Duodenal mucosa (tissue), 2 donors: ENCODE measurements at regions not wholly inside any gene's neighbourhood (a gene's known extent, or its start where the extent isn't known, plus 50 kb on each side); places are given as distances from the start of the nearest gene placed in this dataset.

ENCODE experiments used
- H3K27ac ChIP-seq: one replicate; pipeline ENCODE4 v1.7.0; 2013; ENCODE audit warnings: low read depth, low read length
- H3K27me3 ChIP-seq, 2 donors: one replicate each; pipeline ENCODE4 v1.7.0; 2013; ENCODE audit warnings: low read length in 2 of 2, control low read depth in 1 of 2; ENCODE audit not compliant: insufficient read depth in 2 of 2, control insufficient read depth in 1 of 2
- H3K36me3 ChIP-seq, 2 donors: one replicate each; pipeline ENCODE4 v1.7.0; 2013; ENCODE audit warnings: low read length in 2 of 2, control low read depth in 1 of 2; ENCODE audit not compliant: insufficient read depth in 2 of 2, control insufficient read depth in 1 of 2
- H3K4me1 ChIP-seq, 2 donors: one replicate each; pipeline ENCODE4 v1.7.0; 2013; ENCODE audit warnings: low read length in 2 of 2, control low read depth in 1 of 2; ENCODE audit not compliant: insufficient read depth in 2 of 2, control insufficient read depth in 1 of 2
- H3K4me3 ChIP-seq, 2 donors: one replicate each; pipeline ENCODE4 v1.7.0; 2013; ENCODE audit warnings: low read length in 2 of 2, low read depth in 1 of 2
- H3K9ac ChIP-seq, 2 donors: one replicate each; pipeline ENCODE4 v1.7.0; 2013; ENCODE audit warnings: low read length in 2 of 2, low read depth in 1 of 2
- H3K9me3 ChIP-seq, 2 donors: one replicate each; pipeline ENCODE4 v1.7.0; 2013; ENCODE audit warnings: low read length in 2 of 2, control low read depth in 1 of 2; ENCODE audit not compliant: control insufficient read depth in 1 of 2

DNA sequence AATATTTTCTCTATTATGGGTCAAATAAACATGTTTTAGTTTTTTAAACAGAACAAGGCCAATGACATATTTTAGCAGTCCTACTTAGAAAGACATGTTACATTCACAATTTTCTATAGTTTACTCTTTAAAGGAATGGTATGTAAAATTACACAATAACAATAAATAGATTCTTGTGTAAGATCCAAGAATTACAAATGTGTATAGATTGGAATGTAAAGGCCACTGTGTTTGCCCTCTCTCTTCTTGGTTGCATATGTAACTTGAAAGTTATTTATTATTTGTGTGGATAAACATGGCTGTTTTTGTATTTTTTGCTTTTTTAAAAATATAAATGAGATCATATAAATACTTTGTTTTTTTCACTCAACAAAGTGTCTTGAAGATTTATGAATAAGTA lies 979.3 kb upstream of the CELF2 start:
- no peaks in the 10 kb centered on the region for H3K9me3 ChIP-seq
- H3K4me3 ChIP-seq: no peak overlapping the region
- no peak overlapping the region for H3K9ac ChIP-seq
- no peaks in the 10 kb centered on the region for H3K36me3 ChIP-seq
- no peaks in the 10 kb centered on the region for H3K27me3 ChIP-seq
- H3K27ac ChIP-seq: no peak overlapping the region
- H3K4me1 ChIP-seq: no peaks in the 10 kb centered on the region

DNA sequence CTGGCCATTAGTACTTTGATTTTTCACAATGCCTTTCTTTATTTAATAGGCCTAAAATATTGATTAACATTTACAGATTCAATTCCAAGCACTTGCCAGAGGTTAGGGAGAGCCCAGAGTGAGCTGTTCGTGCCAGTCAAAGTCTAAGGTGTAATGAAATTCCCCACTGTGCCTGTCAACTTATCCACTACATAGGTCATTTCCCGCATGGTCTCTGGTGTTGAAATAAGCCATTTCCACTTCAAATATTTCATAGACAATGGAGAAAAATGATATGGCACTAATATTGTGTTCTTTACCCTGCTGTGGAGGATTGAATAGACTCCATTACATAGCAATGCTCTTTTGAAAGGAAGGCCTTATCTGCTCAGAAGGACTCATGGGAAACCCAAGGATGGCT lies 978.1 kb upstream of the CELF2 start:
- Histone ChIP-seq H3K9me3 (no peaks in the 10 kb centered on the region), H3K27ac (no peak overlapping the region), H3K4me1 (no peaks in the 10 kb centered on the region), H3K4me3 (no peak overlapping the region), H3K9ac (no peak overlapping the region), H3K27me3 (no peaks in the 10 kb centered on the region), H3K36me3 (no peaks in the 10 kb centered on the region)

DNA sequence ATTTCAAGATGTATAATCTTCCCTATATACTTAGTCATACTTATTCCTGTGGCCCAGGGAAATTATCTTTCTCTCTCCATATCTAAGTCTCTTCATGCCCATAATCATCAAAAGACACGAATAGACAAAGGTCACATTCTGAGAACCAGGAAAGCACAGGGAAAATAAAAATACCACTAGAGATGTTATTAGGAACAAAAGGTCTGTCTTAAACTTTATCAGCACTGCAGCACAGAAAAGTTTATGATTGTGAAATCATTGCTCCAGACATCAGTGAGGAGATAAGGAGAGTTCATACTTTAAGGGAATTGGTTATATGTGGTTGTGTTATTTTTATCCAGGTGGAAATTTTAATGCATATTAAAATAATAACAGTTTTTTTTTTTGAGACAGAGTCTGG lies 974.6 kb upstream of the CELF2 start:
- Histone ChIP-seq H3K27me3 (no peaks in the 10 kb centered on the region), H3K4me3 (no peak overlapping the region), H3K9ac (no peak overlapping the region), H3K27ac (no peak overlapping the region), H3K36me3 (no peaks in the 10 kb centered on the region), H3K4me1 (no peaks in the 10 kb centered on the region), H3K9me3 (no peaks in the 10 kb centered on the region)

- Histone ChIP-seq H3K36me3 (no peaks in the 10 kb centered on the region), H3K4me3 (no peak overlapping the region), H3K27ac (no peak overlapping the region), H3K27me3 (no peaks in the 10 kb centered on the region), H3K9ac (no peak overlapping the region), H3K4me1 (no peaks in the 10 kb centered on the region), H3K9me3 (no peaks in the 10 kb centered on the region)
Measured at GRCh38 chr10:10044922-10045764, 972.5 kb upstream of the CELF2 start.

DNA sequence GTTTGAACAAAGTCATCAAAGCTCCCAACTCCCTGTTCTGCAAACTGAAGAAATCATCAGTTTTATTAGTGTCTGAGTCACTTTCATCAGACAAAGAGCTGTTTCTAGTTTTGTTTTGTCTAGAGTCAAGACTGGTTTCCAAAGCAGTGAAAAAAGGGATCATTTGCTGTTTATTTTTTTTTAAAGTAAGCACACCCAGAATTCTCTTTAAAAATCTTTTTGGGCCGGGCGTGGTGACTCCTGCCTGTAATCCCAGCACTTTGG lies 972.0 kb upstream of the CELF2 start:
- no peaks in the 10 kb centered on the region for H3K36me3 ChIP-seq
- no peak overlapping the region for H3K27ac ChIP-seq
- no peak overlapping the region for H3K9ac ChIP-seq
- no peaks in the 10 kb centered on the region for H3K9me3 ChIP-seq
- no peaks in the 10 kb centered on the region for H3K4me1 ChIP-seq
- no peaks in the 10 kb centered on the region for H3K27me3 ChIP-seq
- H3K4me3 ChIP-seq: no peak overlapping the region

DNA sequence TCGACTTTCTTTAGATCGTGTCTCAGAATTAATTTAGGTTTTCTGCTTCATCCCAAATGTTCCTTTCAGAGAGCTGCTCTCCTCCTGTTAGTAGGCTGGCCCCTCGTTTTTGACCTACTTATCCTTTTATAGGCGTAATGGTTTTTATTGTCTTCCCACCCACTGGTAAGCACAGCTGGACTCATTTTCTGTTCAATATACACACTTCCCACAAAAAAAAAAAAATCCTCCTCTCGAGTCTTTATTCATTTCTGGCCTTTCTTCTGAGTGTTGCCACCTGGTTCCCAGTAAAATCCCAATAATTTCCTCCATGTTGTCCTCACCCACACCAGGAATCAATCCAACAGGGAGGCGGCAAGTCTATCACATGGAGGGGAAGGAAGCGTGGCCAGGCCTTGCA lies 970.2 kb upstream of the CELF2 start:
- no peaks in the 10 kb centered on the region for H3K4me1 ChIP-seq

DNA sequence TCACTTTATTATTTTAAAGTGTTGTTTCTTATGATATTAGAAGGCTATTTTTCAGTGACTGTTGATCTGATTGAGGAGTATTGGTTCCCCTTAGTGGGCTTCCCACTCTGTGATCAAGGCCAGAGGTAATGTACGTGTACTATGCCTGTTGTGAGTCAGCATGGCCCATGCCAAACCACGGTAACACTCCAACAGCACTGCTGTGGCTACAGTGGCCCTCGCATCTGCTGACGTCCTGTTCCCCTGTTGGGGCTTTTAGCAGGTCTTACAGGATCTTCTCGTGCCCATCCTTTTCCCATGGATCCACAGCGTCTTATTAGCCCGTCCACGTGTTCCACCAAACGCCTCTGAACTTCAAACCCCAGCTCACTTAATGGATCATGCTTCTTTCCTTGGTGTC lies 964.6 kb upstream of the CELF2 start:
- Histone ChIP-seq H3K4me3 (no peak overlapping the region), H3K4me1 (no peaks in the 10 kb centered on the region), H3K27me3 (no peaks in the 10 kb centered on the region), H3K9ac (no peak overlapping the region), H3K36me3 (no peaks in the 10 kb centered on the region), H3K27ac (no peak overlapping the region), H3K9me3 (no peaks in the 10 kb centered on the region)

More for the DNA sequence above, 970.2 kb upstream of the CELF2 start:
- no peaks in the 10 kb centered on the region for H3K36me3 ChIP-seq
- H3K27ac ChIP-seq: no peak overlapping the region
- H3K9me3 ChIP-seq: no peaks in the 10 kb centered on the region
- no peak overlapping the region for H3K4me3 ChIP-seq
- no peak overlapping the region for H3K9ac ChIP-seq
- H3K27me3 ChIP-seq: no peaks in the 10 kb centered on the region

DNA sequence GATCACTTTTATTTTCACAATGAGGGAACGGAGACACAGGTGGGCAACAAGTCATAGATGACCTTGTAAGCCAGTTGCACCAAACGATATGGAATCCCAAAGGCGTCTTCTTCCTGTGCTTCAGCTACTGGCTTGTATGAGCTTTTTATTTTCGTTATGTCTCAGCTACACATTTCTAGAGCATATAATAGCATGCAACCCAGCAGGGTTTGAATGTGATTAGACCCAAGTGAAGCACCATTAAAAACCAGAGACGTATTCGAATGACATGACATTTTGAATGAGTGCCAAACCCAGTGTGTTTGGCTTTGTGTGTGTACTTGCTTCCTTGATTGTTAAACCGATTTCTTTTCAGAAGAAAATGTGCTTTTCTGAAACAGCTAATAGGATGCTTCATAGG lies 963.2 kb upstream of the CELF2 start:
- H3K4me3 ChIP-seq: no peak overlapping the region

DNA sequence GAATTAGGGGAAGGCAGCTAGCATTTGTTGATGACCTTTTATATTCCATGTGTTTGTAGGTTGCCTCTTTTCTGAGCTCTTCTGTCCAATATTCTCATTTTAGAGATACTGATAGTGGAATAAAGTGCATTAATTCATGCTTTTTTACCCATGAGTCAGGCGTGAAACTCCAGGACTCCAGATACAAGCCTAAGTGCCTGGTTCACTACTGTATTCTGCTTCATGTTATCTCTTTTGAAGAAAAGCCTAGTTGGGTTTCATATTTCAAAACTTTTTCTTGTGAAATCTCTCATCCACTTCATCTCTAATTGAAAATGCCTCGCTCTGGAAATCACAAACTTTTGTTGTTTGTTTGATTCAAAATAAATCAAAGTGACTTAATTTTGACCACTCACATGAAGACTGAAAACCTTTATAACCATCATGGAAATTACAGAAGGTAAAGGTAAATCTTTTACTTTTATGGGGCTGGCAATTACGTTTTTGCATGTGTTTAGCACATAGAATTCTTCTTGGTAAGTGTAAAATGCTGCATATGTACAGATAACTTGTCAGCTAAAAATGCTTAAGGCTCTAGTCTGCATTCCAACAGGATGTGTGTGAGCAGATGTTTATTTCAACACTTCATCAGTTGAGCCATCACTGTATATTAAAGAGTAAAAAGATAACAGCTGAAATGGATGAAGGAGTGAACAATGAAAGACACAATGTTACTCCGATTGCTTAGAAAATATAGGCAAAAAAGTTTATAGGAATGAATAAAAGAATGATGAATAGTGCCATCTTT lies 961.8 kb upstream of the CELF2 start:
- no peak overlapping the region for H3K4me3 ChIP-seq
- H3K36me3 ChIP-seq: no peaks in the 10 kb centered on the region
- H3K9me3 ChIP-seq: no peaks in the 10 kb centered on the region
- H3K9ac ChIP-seq: no peak overlapping the region
- no peaks in the 10 kb centered on the region for H3K4me1 ChIP-seq
- H3K27me3 ChIP-seq: no peaks in the 10 kb centered on the region
- H3K27ac ChIP-seq: no peak overlapping the region

More for the DNA sequence above, 963.2 kb upstream of the CELF2 start:
- H3K27me3 ChIP-seq: no peaks in the 10 kb centered on the region
- H3K27ac ChIP-seq: no peak overlapping the region
- no peak overlapping the region for H3K9ac ChIP-seq
- no peaks in the 10 kb centered on the region for H3K4me1 ChIP-seq
- no peaks in the 10 kb centered on the region for H3K9me3 ChIP-seq
- no peaks in the 10 kb centered on the region for H3K36me3 ChIP-seq

DNA sequence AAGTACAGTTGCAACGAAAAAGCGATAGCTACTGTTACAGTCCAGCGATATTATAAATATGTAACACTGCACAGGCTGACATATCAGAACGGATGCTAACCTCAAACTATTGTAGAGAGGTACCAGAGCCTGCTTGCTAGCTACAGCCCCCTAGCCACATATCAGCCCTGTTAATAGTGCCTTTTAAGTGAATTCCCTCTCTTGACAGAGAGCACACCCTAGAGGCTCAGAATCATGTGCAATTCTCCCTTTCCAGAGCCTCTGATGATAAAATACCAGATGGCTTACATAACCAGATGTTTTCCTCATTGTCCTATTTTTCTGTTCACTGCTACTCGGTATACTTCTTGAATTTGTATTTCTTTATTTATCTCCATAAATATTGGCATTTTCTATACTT lies 960.7 kb upstream of the CELF2 start:
- Histone ChIP-seq H3K27ac (no peak overlapping the region), H3K4me1 (no peaks in the 10 kb centered on the region), H3K9me3 (no peaks in the 10 kb centered on the region)

More for the DNA sequence above, 960.7 kb upstream of the CELF2 start:
- Histone ChIP-seq H3K4me3 (no peak overlapping the region), H3K36me3 (no peaks in the 10 kb centered on the region), H3K27me3 (no peaks in the 10 kb centered on the region), H3K9ac (no peak overlapping the region)
